ENCODE measurements at regions not wholly inside any gene's neighbourhood (a gene's known extent, or its start where the extent isn't known, plus 50 kb on each side); places are given as distances from the start of the nearest gene placed in this dataset.

DNA sequence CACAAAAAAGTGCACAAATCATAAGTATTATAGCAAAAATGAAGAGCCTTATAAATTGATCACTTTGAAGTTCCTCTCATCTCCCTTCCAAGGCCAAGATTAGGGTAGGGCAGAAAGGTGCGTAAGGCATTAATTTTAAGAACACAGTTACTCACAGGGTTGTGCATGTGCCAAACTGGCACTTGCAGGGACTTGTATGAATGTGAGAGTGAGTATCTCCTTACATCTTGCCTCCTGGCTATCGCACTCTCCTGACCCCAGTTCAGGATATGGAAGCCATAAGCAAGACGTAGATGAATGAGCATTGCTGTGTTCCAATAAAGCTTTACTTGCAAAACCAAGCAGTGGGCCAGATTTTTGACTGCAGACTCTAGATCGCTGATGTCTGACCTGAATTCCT lies 510.1 kb upstream of the AADAT start:
- no peaks in the 10 kb centered on the region for H3K4me1 ChIP-seq
- in situ Hi-C loops (cut with MboI; ENCODE audit: low sequenced_read_pairs) = no loop called here
- H3K36me3 ChIP-seq (replicated peaks) = no peaks in the 10 kb centered on the region
- no peak overlapping the region for H3K4me3 ChIP-seq
- no peaks in the 10 kb centered on the region for H3K9me3 ChIP-seq
- no peaks in the 10 kb centered on the region for H3K27me3 ChIP-seq (ENCODE audit: low read depth)
- no peak for DNase-seq (ENCODE audit: low spot score in 2 of 2)

- no peak for DNase-seq (ENCODE audit: low spot score in 2 of 2)
- no peaks in the 10 kb centered on the region for H3K36me3 ChIP-seq (replicated peaks)
- in situ Hi-C loops (cut with MboI; ENCODE audit: low sequenced_read_pairs) = no loop called here
- no peak overlapping the region for H3K4me3 ChIP-seq
- no peaks in the 10 kb centered on the region for H3K9me3 ChIP-seq
- H3K27me3 ChIP-seq (ENCODE audit: low read depth) = no peaks in the 10 kb centered on the region
- H3K4me1 ChIP-seq = no peaks in the 10 kb centered on the region
These were observed 501.3 kb upstream of the AADAT start for GRCh38 chr4:170591076-170591475.

GRCh38 chr4:170589597-170590191 lies 499.9 kb upstream of the AADAT start:
- in situ Hi-C loops (cut with MboI; ENCODE audit: low sequenced_read_pairs) = no loop called here

GRCh38 chr4:170581969-170582368 lies 492.2 kb upstream of the AADAT start:
- Histone ChIP-seq H3K4me3 (no peak overlapping the region), H3K36me3 (replicated peaks) (no peaks in the 10 kb centered on the region), H3K27me3 (ENCODE audit: low read depth) (no peaks in the 10 kb centered on the region), H3K9me3 (no peaks in the 10 kb centered on the region), H3K4me1 (no peaks in the 10 kb centered on the region)
- no peak for DNase-seq (ENCODE audit: low spot score in 2 of 2)
- in situ Hi-C loops (cut with MboI; ENCODE audit: low sequenced_read_pairs) = no loop called here

More at GRCh38 chr4:170589597-170590191, 499.9 kb upstream of the AADAT start:
- no peaks in the 10 kb centered on the region for H3K4me1 ChIP-seq
- no peak overlapping the region for H3K4me3 ChIP-seq
- no peaks in the 10 kb centered on the region for H3K9me3 ChIP-seq
- no peaks in the 10 kb centered on the region for H3K27me3 ChIP-seq (ENCODE audit: low read depth)
- peak; percentile 13 to 39 for DNase-seq (ENCODE audit: low spot score in 2 of 2)
- no peaks in the 10 kb centered on the region for H3K36me3 ChIP-seq (replicated peaks)

DNA sequence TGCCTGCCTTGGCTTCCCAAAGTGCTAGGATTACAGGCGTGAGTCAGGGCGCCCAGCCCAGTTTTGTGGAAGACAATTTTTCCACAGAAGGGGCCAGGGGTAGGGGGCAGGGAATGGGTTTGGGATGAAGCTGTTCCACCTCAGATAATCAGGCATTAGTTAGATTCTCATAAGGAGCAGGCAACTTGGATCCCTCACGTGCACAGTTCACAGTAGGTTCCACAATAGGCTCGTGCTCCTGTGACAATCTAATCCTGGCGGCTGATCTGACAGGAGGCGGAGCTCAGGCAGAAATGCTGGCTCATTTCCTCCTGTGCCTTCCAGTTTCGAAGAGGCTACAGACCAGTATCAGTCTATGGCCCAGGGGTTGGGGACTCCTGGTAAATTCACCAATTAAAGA lies 491.6 kb upstream of the AADAT start:
- no peaks in the 10 kb centered on the region for H3K36me3 ChIP-seq (replicated peaks)
- no peak overlapping the region for H3K4me3 ChIP-seq
- DNase-seq (ENCODE audit: low spot score in 2 of 2) = no peak
- H3K27me3 ChIP-seq (ENCODE audit: low read depth) = no peaks in the 10 kb centered on the region
- no peaks in the 10 kb centered on the region for H3K4me1 ChIP-seq
- in situ Hi-C loops (cut with MboI; ENCODE audit: low sequenced_read_pairs) = no loop called here
- H3K9me3 ChIP-seq = no peaks in the 10 kb centered on the region

GRCh38 chr4:170580651-170581050 lies 490.9 kb upstream of the AADAT start:
- H3K4me1 ChIP-seq = no peaks in the 10 kb centered on the region
- H3K4me3 ChIP-seq = no peak overlapping the region
- H3K9me3 ChIP-seq = no peaks in the 10 kb centered on the region
- in situ Hi-C loops (cut with MboI; ENCODE audit: low sequenced_read_pairs) = no loop called here
- no peaks in the 10 kb centered on the region for H3K36me3 ChIP-seq (replicated peaks)
- no peak for DNase-seq (ENCODE audit: low spot score in 2 of 2)
- H3K27me3 ChIP-seq (ENCODE audit: low read depth) = no peaks in the 10 kb centered on the region

DNA sequence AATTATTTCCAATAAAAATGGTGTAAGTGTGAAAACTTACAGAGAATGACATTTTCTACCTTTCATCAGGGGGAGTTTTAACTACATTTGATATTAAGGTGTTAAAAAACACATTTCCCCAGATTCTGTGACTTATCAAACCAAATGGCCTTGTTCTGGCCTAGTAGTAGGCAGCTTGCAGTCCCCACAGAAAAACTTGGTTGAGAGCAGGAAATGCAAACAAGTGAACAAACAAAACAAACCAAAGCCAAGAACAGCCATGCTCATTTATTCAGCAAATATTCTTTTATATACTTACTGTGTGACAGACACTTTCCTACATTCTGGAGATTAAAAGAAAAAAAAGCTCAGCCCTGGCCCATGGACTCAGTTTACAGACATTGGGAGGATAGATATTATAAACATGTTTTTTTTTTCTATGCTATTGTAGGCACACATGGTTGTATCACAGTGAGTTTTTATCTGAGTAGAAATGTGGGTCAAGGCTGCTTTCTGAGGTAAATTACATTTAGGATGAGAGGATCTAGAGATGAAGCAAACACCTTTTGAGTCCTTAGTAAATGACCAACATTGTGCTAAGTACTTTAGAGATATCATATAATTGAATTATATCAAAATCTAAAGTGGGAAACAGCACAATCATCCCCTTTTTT lies 449.2 kb upstream of the AADAT start:
- no peak for DNase-seq (ENCODE audit: low spot score in 2 of 2)
- Histone ChIP-seq H3K36me3 (replicated peaks) (no peaks in the 10 kb centered on the region), H3K27me3 (ENCODE audit: low read depth) (no peaks in the 10 kb centered on the region), H3K9me3 (no peaks in the 10 kb centered on the region), H3K4me1 (no peaks in the 10 kb centered on the region), H3K4me3 (no peak overlapping the region)
- in situ Hi-C loops (cut with MboI; ENCODE audit: low sequenced_read_pairs) = no loop called here

GRCh38 chr4:170529748-170530722 lies 440.3 kb upstream of the AADAT start:
- Histone ChIP-seq H3K4me3 (no peak overlapping the region), H3K9me3 (no peaks in the 10 kb centered on the region), H3K36me3 (replicated peaks) (no peaks in the 10 kb centered on the region), H3K27me3 (ENCODE audit: low read depth) (no peaks in the 10 kb centered on the region), H3K4me1 (no peaks in the 10 kb centered on the region)
- in situ Hi-C loops (cut with MboI; ENCODE audit: low sequenced_read_pairs) = no loop called here
- DNase-seq (ENCODE audit: low spot score in 2 of 2) = no peak

- no peak overlapping the region for H3K4me3 ChIP-seq
- no peaks in the 10 kb centered on the region for H3K36me3 ChIP-seq (replicated peaks)
- no peaks in the 10 kb centered on the region for H3K9me3 ChIP-seq
- H3K27me3 ChIP-seq (ENCODE audit: low read depth) = no peaks in the 10 kb centered on the region
- in situ Hi-C loops (cut with MboI; ENCODE audit: low sequenced_read_pairs) = no loop called here
- no peak for DNase-seq (ENCODE audit: low spot score in 2 of 2)
- H3K4me1 ChIP-seq = no peaks in the 10 kb centered on the region
These were observed 436.7 kb upstream of the AADAT start for GRCh38 chr4:170526471-170526870.

GRCh38 chr4:170522427-170522970 lies 432.7 kb upstream of the AADAT start:
- Histone ChIP-seq H3K9me3 (no peaks in the 10 kb centered on the region), H3K36me3 (replicated peaks) (no peaks in the 10 kb centered on the region), H3K4me3 (no peak overlapping the region), H3K4me1 (no peaks in the 10 kb centered on the region), H3K27me3 (ENCODE audit: low read depth) (no peaks in the 10 kb centered on the region)
- in situ Hi-C loops (cut with MboI; ENCODE audit: low sequenced_read_pairs) = no loop called here
- DNase-seq (ENCODE audit: low spot score in 2 of 2) = no peak

DNA sequence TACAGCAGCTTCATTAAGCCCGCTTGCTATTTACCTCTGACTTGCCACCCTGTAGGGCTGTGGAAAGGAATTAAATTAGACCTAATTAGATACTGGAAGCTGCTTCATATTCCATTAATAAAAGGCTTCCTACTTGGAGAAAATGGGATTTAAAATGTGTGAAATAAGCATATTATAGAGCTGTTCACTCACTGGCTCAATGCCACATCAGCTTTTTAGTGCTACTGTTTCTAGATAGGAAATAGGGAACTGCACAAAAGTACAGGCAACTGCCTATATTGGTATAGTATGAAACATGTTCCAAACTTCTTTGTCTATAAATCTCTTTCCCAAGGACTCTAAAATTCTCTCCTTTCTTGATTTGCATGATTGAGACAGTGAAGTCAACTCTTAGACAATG lies 407.9 kb upstream of the AADAT start:
- Histone ChIP-seq H3K4me1 (no peaks in the 10 kb centered on the region), H3K4me3 (no peak overlapping the region), H3K9me3 (no peaks in the 10 kb centered on the region), H3K27me3 (ENCODE audit: low read depth) (no peaks in the 10 kb centered on the region), H3K36me3 (replicated peaks) (no peaks in the 10 kb centered on the region)
- in situ Hi-C loops (cut with MboI; ENCODE audit: low sequenced_read_pairs) = no loop called here
- DNase-seq (ENCODE audit: low spot score in 2 of 2) = no peak

GRCh38 chr4:170497112-170497511 lies 407.4 kb upstream of the AADAT start:
- Histone ChIP-seq H3K9me3 (no peaks in the 10 kb centered on the region), H3K4me1 (no peaks in the 10 kb centered on the region), H3K27me3 (ENCODE audit: low read depth) (no peaks in the 10 kb centered on the region), H3K36me3 (replicated peaks) (no peaks in the 10 kb centered on the region), H3K4me3 (0 out of 2 replicates have a peak overlapping the region, but pooled peaks have one; percentile 2)
- in situ Hi-C loops (cut with MboI; ENCODE audit: low sequenced_read_pairs) = no loop called here
- DNase-seq (ENCODE audit: low spot score in 2 of 2) = no peak

GRCh38 chr4:170491981-170492380 lies 402.2 kb upstream of the AADAT start:
- in situ Hi-C loops (cut with MboI; ENCODE audit: low sequenced_read_pairs) = no loop called here
- Histone ChIP-seq H3K27me3 (ENCODE audit: low read depth) (no peaks in the 10 kb centered on the region), H3K4me3 (no peak overlapping the region), H3K36me3 (replicated peaks) (no peaks in the 10 kb centered on the region), H3K4me1 (no peaks in the 10 kb centered on the region), H3K9me3 (no peaks in the 10 kb centered on the region)
- DNase-seq (ENCODE audit: low spot score in 2 of 2) = no peak

DNA sequence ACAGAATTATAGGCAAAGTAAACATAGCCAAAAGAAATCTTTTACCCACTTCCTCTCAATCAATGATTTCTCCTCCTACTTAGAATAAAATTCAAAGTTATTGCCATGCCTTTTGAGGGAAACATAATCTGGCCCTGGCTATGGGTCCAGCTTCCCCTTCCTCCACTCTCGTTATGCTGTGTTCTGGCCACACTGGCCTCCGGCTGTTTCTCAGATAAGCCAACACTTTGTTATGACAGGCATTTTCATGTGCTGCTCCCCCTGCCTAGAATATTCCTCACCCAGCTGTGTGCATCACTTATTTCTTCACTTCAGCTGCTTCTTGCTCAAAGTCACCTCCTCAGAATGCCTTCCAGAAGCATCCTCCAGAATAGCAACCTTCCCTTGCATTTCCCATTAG lies 386.6 kb upstream of the AADAT start:
- H3K36me3 ChIP-seq (replicated peaks) = no peaks in the 10 kb centered on the region
- no peak for DNase-seq (ENCODE audit: low spot score in 2 of 2)
- H3K27me3 ChIP-seq (ENCODE audit: low read depth) = no peaks in the 10 kb centered on the region
- no peaks in the 10 kb centered on the region for H3K4me1 ChIP-seq
- H3K4me3 ChIP-seq = no peak overlapping the region
- no peaks in the 10 kb centered on the region for H3K9me3 ChIP-seq
- in situ Hi-C loops (cut with MboI; ENCODE audit: low sequenced_read_pairs) = no loop called here
